ENCODE measurements at regions not wholly inside any gene's neighbourhood (a gene's known extent, or its start where the extent isn't known, plus 50 kb on each side); places are given as distances from the start of the nearest gene placed in this dataset.

- TF ChIP-seq CTCF (IDR thresholded peaks at IDR 0.05) (no peak), POLR2A (IDR thresholded peaks at IDR 0.05) (no peak), POLR2AphosphoS5 (IDR thresholded peaks at IDR 0.05) (no peak)
Observed at GRCh38 chr2:204081487-204082425, 145.2 kb downstream of the ICOS start.

Data from prostate gland (tissue), 2 donors.